ENCODE measurements at regions not wholly inside any gene's neighbourhood (a gene's known extent, or its start where the extent isn't known, plus 50 kb on each side); places are given as distances from the start of the nearest gene placed in this dataset.

DNA sequence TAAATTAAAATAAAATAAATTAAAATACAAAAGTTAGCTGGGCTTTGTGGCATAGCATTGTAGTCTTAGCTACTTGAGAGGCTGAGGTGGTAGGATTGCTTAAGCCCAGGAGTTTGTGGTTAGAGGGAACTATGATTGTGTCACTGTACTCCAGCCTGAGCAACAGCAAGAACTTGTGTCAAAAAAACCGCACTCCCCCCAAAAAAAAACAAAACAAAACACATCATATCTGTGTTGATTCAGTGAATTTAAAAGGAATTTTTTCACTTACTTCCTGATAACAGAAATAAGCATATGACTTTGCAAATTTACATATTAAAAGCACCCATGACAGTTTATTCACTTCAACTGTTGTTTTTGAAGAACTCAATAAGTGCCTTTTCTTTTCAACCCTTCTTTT, 68.1 kb upstream of the PELI1 start:
- no peak for ATAC-seq (ENCODE audit: insufficient number of reproducible peaks, low FRiP score, low read depth)
- no peak overlapping the region for H3K27ac ChIP-seq
- no peaks in the 10 kb centered on the region for H3K36me3 ChIP-seq
- no peaks in the 10 kb centered on the region for H3K27me3 ChIP-seq (replicated peaks; ENCODE audit: insufficient read depth)
- DNase-seq (ENCODE audit: low spot score) = no peak
- H3K4me3 ChIP-seq = no peak overlapping the region
- TF ChIP-seq, protein P1, sequence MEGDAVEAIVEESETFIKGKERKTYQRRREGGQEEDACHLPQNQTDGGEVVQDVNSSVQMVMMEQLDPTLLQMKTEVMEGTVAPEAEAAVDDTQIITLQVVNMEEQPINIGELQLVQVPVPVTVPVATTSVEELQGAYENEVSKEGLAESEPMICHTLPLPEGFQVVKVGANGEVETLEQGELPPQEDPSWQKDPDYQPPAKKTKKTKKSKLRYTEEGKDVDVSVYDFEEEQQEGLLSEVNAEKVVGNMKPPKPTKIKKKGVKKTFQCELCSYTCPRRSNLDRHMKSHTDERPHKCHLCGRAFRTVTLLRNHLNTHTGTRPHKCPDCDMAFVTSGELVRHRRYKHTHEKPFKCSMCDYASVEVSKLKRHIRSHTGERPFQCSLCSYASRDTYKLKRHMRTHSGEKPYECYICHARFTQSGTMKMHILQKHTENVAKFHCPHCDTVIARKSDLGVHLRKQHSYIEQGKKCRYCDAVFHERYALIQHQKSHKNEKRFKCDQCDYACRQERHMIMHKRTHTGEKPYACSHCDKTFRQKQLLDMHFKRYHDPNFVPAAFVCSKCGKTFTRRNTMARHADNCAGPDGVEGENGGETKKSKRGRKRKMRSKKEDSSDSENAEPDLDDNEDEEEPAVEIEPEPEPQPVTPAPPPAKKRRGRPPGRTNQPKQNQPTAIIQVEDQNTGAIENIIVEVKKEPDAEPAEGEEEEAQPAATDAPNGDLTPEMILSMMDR (IDR thresholded peaks at IDR 0.05) = no peak
- no peaks in the 10 kb centered on the region for H3K9me3 ChIP-seq
- peaks cover 0 to 6% of the 10 kb centered on the region in 2 donors for H3K4me1 ChIP-seq (ENCODE audit: control insufficient read depth in 1 of 2, low read depth in 2 of 2)

DNA sequence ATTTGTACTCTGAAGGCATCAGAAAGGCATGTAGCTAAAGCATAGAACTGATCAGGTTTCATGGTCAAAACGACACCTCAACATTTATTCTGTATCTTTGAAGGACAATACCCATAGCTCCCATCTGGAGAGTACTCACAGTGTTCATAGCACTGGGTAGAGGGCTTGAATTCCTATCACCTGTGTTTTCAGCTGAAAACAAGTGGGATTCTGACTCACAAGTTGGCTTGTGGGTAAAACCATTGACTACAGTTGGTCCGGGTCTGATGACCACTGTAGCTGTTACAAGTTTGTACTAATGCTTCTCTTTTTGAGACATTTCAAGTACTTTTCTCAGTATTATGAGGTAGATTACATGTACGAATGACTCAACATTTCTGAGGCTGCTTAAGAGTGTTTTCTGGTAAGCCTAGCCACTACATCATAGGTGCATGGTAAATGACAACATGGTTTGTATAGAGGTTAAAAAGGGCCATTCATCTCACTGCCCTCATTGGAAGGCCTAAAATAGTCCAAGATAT, 68.6 kb upstream of the PELI1 start:
- ATAC-seq (ENCODE audit: insufficient number of reproducible peaks, low FRiP score, low read depth) (no peak), DNase-seq (ENCODE audit: low spot score) (no peak)
- no peaks in the 10 kb centered on the region for H3K27me3 ChIP-seq (replicated peaks; ENCODE audit: insufficient read depth)
- H3K9me3 ChIP-seq = no peaks in the 10 kb centered on the region
- H3K4me1 ChIP-seq (ENCODE audit: control insufficient read depth in 1 of 2, low read depth in 2 of 2) = peaks cover 0 to 6% of the 10 kb centered on the region in 2 donors
- peak overlapping the region in 1 of 2 donors; percentile 34 for H3K27ac ChIP-seq
- H3K4me3 ChIP-seq = no peak overlapping the region
- H3K36me3 ChIP-seq = no peaks in the 10 kb centered on the region
- TF ChIP-seq, protein P1 (IDR thresholded peaks at IDR 0.05) = no peak

DNA sequence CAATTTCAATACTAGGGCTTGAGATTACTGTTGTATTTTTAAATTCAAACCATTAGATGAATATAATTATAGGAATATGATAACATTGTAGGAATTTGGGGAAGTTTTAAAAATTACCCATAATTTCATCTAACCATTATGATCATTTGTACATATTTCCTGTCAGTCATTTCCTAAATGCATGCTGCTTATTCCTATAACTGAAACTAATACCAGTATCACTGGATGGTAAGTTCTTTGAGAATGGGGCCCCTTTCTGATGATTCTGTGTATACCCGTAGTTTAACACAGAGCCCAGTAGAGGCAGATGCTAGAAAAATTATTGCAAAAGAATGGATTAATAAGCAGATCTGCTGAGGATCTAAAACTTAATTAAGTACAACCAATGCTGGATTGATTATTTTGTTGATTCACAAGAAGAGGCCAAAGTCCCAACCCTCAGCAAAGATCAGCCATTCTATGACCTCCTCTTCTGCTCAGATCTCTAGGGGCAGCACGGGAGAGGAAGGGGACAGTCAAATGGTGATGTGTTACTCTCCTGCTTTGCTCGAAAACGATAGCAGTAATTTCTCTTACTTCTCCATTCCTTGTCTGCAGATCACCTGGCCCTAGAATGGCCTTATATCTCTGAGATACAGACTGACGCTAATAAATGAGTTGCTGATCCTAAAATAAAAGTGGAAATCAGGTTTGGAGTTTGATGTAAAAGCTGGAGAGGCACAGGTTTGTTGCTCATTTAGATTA, 69.5 kb upstream of the PELI1 start:
- H3K27ac ChIP-seq = no peak overlapping the region
- no peak overlapping the region for H3K4me3 ChIP-seq
- peaks cover 0 to 6% of the 10 kb centered on the region in 2 donors for H3K4me1 ChIP-seq (ENCODE audit: control insufficient read depth in 1 of 2, low read depth in 2 of 2)
- ATAC-seq (ENCODE audit: insufficient number of reproducible peaks, low FRiP score, low read depth) = no peak
- TF ChIP-seq, protein P1 (IDR thresholded peaks at IDR 0.05) = no peak
- no peaks in the 10 kb centered on the region for H3K27me3 ChIP-seq (replicated peaks; ENCODE audit: insufficient read depth)
- H3K9me3 ChIP-seq = no peaks in the 10 kb centered on the region
- no peak for DNase-seq (ENCODE audit: low spot score)
- H3K36me3 ChIP-seq = no peaks in the 10 kb centered on the region

DNA sequence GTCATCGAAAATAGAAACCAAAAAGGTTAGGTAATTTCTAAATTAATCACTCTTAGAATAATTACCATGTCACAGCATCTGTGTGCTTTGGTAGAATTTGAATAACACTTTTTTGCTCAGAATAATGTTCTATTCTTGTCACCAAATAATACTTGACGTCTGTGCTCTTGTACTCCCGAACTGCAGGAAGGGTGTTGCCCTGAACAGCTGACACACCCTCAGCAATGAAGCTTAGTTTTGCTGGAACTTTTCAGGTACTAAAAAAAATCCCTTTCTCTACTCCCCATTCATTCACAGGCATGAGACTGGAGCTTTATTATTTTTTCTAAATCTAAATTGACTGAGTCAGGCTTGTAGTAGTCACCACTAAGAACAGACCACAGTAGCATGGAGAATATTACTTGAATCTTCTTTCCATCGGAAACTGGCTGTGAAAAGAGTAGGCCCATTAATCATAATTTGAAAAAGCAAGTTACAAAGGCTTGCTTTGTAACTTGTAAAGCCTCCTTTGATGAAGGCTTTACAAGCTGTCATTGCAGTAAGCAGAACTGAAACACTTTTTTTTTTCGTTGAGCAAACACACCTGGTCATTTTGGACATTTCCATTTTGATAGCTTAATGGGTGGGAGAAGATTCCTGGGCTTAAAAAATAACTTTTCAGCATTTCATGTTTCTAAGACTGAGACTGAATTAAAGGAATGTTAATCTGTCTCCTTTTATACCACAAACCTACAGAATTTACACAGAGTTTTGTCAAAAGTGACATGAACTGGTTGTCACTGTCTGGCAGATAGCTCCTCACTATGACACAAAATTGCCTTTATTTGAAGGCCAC, 70.3 kb upstream of the PELI1 start:
- Histone ChIP-seq H3K27me3 (replicated peaks; ENCODE audit: insufficient read depth) (no peaks in the 10 kb centered on the region), H3K9me3 (no peaks in the 10 kb centered on the region), H3K4me1 (ENCODE audit: control insufficient read depth in 1 of 2, low read depth in 2 of 2) (peaks cover 0 to 6% of the 10 kb centered on the region in 2 donors), H3K4me3 (no peak overlapping the region), H3K27ac (no peak overlapping the region), H3K36me3 (no peaks in the 10 kb centered on the region)
- TF ChIP-seq, protein P1 (IDR thresholded peaks at IDR 0.05) = no peak
- no peak for ATAC-seq (ENCODE audit: insufficient number of reproducible peaks, low FRiP score, low read depth)
- no peak for DNase-seq (ENCODE audit: low spot score)

DNA sequence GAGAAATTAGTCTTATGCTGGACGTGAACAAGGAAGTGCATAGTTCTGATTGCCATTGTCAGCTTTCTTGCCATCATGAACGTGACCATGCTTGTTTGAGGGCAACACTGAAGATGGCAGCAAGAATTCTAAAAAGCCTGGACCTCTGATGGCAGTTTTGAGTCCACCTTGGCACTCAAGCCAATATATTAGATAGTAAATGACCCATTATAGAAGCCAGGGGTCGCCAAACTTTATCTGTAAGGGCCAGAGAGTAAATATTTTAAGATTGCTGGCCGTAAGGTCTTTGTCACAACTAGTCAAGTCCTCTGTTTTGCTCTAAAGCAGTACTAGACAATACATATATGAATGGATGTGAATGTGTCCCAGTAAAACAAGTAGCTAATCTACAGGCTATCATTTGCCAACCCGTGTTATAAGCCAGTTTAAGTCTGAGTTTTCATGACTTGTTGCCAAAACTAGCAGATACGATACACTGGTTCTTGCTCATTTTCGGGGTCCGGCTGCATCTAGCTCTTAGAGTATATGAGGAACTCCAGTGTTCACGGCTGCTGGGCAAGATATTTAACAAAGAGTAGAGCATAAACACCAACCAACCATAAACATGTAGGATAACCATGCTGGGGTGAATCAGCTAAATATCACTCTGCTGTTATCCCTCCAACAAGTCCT, 73.1 kb upstream of the PELI1 start:
- no peaks in the 10 kb centered on the region for H3K36me3 ChIP-seq
- no peaks in the 10 kb centered on the region for H3K27me3 ChIP-seq (replicated peaks; ENCODE audit: insufficient read depth)
- no peaks in the 10 kb centered on the region for H3K9me3 ChIP-seq
- H3K4me1 ChIP-seq (ENCODE audit: control insufficient read depth in 1 of 2, low read depth in 2 of 2) = peaks cover 0 to 6% of the 10 kb centered on the region in 2 donors
- TF ChIP-seq, protein P1 (IDR thresholded peaks at IDR 0.05) = no peak
- H3K4me3 ChIP-seq = no peak overlapping the region
- DNase-seq (ENCODE audit: low spot score) = no peak
- no peak overlapping the region for H3K27ac ChIP-seq
- ATAC-seq (ENCODE audit: insufficient number of reproducible peaks, low FRiP score, low read depth) = no peak
